ENCODE measurements at regions not wholly inside any gene's neighbourhood (a gene's known extent, or its start where the extent isn't known, plus 50 kb on each side); places are given as distances from the start of the nearest gene placed in this dataset.
A peak's percentile ranks its signal among the peaks of the same experiment; 100 is the strongest.

- no peak for DNase-seq
Measured at GRCh38 chr5:84683594-84683993, 298.9 kb upstream of the EDIL3 start.

- DNase-seq: no peak
Measured at GRCh38 chr5:84682531-84682930, 297.9 kb upstream of the EDIL3 start.

- DNase-seq: no peak
Measured at GRCh38 chr5:84680908-84681307, 296.2 kb upstream of the EDIL3 start.

GRCh38 chr5:84673785-84674184 lies 289.1 kb upstream of the EDIL3 start:
- DNase-seq: no peak

- DNase-seq: no peak
Measured at GRCh38 chr5:84667576-84667975, 282.9 kb upstream of the EDIL3 start.

- no peak for DNase-seq
Measured at GRCh38 chr5:84650429-84650828, 265.7 kb upstream of the EDIL3 start.

GRCh38 chr5:84647581-84647980 lies 262.9 kb upstream of the EDIL3 start:
- no peak for DNase-seq

GRCh38 chr5:84642795-84643194 lies 258.1 kb upstream of the EDIL3 start:
- no peak for DNase-seq

GRCh38 chr5:84642324-84642723 lies 257.6 kb upstream of the EDIL3 start:
- no peak for DNase-seq

GRCh38 chr5:84637662-84638375 lies 253.1 kb upstream of the EDIL3 start:
- no peak for DNase-seq

- no peak for DNase-seq
Measured at GRCh38 chr5:84635235-84636055, 250.8 kb upstream of the EDIL3 start.

GRCh38 chr5:84634256-84634655 lies 249.6 kb upstream of the EDIL3 start:
- no peak for DNase-seq

GRCh38 chr5:84632418-84632817 lies 247.7 kb upstream of the EDIL3 start:
- DNase-seq: no peak

- DNase-seq: no peak
Measured at GRCh38 chr5:84628918-84629317, 244.2 kb upstream of the EDIL3 start.

- no peak for DNase-seq
Measured at GRCh38 chr5:84623019-84623418, 238.3 kb upstream of the EDIL3 start.

- no peak for DNase-seq
Measured at GRCh38 chr5:84622461-84622860, 237.8 kb upstream of the EDIL3 start.

GRCh38 chr5:84618262-84618661 lies 233.6 kb upstream of the EDIL3 start:
- DNase-seq: no peak

- no peak for DNase-seq
Measured at GRCh38 chr5:84614906-84615305, 230.2 kb upstream of the EDIL3 start.

GRCh38 chr5:84606784-84607183 lies 222.1 kb upstream of the EDIL3 start:
- no peak for DNase-seq

- no peak for DNase-seq
Measured at GRCh38 chr5:84605241-84605640, 220.6 kb upstream of the EDIL3 start.

- peak; percentile 82 for DNase-seq
Measured at GRCh38 chr5:84603568-84604185, 219.0 kb upstream of the EDIL3 start.

GRCh38 chr5:84602371-84602771 lies 217.7 kb upstream of the EDIL3 start:
- no peak for DNase-seq

- no peak for DNase-seq
Measured at GRCh38 chr5:84599964-84600363, 215.3 kb upstream of the EDIL3 start.

GRCh38 chr5:84597904-84598303 lies 213.2 kb upstream of the EDIL3 start:
- no peak for DNase-seq

All from right forelimb (tissue), 1 donor.